Right lobe of liver (tissue), 4 donors: ENCODE measurements at regions not wholly inside any gene's neighbourhood (a gene's known extent, or its start where the extent isn't known, plus 50 kb on each side); places are given as distances from the start of the nearest gene placed in this dataset.

ENCODE experiments used
- POLR2A ChIP-seq: fragments of 450-650 bp; IDR thresholded peaks from one replicate; pipeline ENCODE4 v1.6.1; 2017; ENCODE audit warnings: antibody characterized with exemption, mild to moderate bottlenecking
- TF ChIP-seq, protein P1 (sequence below), 4 donors: fragments of 200-600 bp in 3 of 4; fragments of 450-650 bp in 1 of 4; IDR thresholded peaks; one replicate each; pipeline versions ENCODE4 v1.5.1 to v1.8.0; 2016 to 2022; ENCODE audit warnings: antibody characterized with exemption in 4 of 4, mild to moderate bottlenecking in 2 of 4
- donor health status: DM: no; HTN: no; CAD: no.
- donor health status: DM: no; HTN: no; CAD: no.
- donor health status: DM: no; HTN: yes; CAD: no.

DNA sequence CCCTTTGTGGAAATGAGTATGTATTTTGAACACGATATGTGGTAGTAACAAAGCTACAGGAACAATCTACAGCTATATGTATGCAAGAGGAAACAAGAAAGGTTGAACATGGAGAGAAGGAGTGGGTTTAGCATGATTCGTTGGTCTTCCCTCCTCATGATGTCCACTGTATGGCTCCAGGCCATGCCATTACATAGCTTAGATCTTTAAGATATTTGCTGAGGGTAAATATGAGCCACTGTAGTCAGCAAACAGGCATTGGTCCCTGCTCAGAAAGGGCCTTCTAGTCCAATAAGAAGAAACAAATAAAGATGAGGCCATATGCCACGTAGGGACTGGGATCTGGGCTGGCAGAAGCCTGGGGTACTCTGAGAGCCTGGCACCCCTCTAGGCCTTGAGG, 543.2 kb upstream of the SGCD start:
- TF ChIP-seq POLR2A: no peak
- TF ChIP-seq, protein P1, sequence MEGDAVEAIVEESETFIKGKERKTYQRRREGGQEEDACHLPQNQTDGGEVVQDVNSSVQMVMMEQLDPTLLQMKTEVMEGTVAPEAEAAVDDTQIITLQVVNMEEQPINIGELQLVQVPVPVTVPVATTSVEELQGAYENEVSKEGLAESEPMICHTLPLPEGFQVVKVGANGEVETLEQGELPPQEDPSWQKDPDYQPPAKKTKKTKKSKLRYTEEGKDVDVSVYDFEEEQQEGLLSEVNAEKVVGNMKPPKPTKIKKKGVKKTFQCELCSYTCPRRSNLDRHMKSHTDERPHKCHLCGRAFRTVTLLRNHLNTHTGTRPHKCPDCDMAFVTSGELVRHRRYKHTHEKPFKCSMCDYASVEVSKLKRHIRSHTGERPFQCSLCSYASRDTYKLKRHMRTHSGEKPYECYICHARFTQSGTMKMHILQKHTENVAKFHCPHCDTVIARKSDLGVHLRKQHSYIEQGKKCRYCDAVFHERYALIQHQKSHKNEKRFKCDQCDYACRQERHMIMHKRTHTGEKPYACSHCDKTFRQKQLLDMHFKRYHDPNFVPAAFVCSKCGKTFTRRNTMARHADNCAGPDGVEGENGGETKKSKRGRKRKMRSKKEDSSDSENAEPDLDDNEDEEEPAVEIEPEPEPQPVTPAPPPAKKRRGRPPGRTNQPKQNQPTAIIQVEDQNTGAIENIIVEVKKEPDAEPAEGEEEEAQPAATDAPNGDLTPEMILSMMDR (IDR thresholded peaks at IDR 0.05): no peak
